ENCODE measurements at regions not wholly inside any gene's neighbourhood (a gene's known extent, or its start where the extent isn't known, plus 50 kb on each side); places are given as distances from the start of the nearest gene placed in this dataset.

DNA sequence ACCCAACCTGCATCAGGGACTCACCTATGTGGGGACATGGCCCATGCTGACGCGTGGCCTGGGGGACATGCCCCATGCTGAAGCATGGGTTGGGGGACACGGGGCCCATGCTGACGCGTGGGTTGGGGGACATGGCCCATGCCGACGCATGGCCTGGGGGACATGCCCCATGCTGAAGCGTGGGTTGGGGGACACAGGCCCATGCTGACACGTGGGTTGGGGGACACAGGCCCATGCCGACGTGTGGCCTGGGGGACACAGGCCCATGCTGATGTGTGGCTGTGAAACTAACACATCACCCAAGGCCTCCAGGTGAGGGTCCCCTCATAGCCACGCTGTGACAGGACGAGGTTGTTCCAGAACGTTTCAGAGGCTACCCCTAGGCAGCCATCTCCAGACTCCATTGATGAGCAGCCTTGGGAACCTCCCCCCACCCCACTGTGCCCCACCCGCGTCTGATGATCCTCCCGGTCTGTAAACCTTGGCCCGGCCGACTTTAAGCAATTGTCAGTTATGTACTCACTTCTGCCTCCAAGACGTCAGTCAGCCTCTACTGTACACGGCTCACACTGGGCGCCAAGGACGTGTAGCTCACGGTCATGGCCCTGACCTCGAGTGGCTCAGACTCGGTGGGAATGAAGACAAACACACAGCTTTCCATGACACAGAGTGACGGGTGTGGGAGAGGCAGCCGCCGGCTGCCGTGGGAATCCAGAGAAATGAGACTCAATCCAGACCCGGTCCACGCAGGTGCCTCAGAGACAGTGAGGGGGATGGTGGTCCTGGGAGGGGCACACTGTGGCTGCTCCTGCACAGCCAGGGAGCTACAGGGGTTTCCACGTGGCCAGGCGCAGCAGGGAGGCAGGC is 50.2 kb upstream of the SLC66A3 start:
- TF ChIP-seq, protein P1, sequence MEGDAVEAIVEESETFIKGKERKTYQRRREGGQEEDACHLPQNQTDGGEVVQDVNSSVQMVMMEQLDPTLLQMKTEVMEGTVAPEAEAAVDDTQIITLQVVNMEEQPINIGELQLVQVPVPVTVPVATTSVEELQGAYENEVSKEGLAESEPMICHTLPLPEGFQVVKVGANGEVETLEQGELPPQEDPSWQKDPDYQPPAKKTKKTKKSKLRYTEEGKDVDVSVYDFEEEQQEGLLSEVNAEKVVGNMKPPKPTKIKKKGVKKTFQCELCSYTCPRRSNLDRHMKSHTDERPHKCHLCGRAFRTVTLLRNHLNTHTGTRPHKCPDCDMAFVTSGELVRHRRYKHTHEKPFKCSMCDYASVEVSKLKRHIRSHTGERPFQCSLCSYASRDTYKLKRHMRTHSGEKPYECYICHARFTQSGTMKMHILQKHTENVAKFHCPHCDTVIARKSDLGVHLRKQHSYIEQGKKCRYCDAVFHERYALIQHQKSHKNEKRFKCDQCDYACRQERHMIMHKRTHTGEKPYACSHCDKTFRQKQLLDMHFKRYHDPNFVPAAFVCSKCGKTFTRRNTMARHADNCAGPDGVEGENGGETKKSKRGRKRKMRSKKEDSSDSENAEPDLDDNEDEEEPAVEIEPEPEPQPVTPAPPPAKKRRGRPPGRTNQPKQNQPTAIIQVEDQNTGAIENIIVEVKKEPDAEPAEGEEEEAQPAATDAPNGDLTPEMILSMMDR (IDR thresholded peaks at IDR 0.05) = no peak
- no peak for TF ChIP-seq POLR2A (IDR thresholded peaks at IDR 0.05)

All from heart left ventricle (tissue), 13 donors.